OCI-LY1 (cell line): ENCODE measurements at regions not wholly inside any gene's neighbourhood (a gene's known extent, or its start where the extent isn't known, plus 50 kb on each side); places are given as distances from the start of the nearest gene placed in this dataset.
"Not testable (repeated sequence)": the region's sequence is repeated elsewhere in the genome, so short reads cannot be mapped to it uniquely, and the experiment has no call there.

Experiments
- H2AFZ ChIP-seq: fragments of 200-600 bp; sonication (generic), shearing (Covaris generic); 2 replicates; pipeline ENCODE4 v1.6.0; 2014; ENCODE audit warnings: antibody characterized with exemption, mild to moderate bottlenecking, low read length
- H3F3A ChIP-seq: fragments of 200-600 bp; sonication (generic), shearing (Covaris generic); 2 replicates; pipeline ENCODE4 v1.6.0; 2014; ENCODE audit warnings: mild to moderate bottlenecking, antibody characterized with exemption, low read length, moderate library complexity; ENCODE audit not compliant: insufficient read depth
- H3K27ac ChIP-seq: fragments of 200-600 bp; sonication (generic); 2 replicates; pipeline ENCODE4 v1.5.1; 2014; ENCODE audit warnings: low read length, mixed run types, mild to moderate bottlenecking, low read depth; ENCODE audit not compliant: poor library complexity, severe bottlenecking
- H3K27me3 ChIP-seq: fragments of 200-600 bp; sonication (generic); 2 replicates; pipeline ENCODE4 v1.6.0; 2014; ENCODE audit warnings: antibody characterized with exemption, mild to moderate bottlenecking, low read length, moderate library complexity; ENCODE audit not compliant: insufficient read depth
- H3K36me3 ChIP-seq: fragments of 200-600 bp; sonication (generic); 2 replicates; pipeline ENCODE4 v1.6.1; 2014; ENCODE audit warnings: mild to moderate bottlenecking, antibody characterized with exemption, low read length, moderate library complexity, mixed read lengths; ENCODE audit not compliant: insufficient read depth
- H3K4me1 ChIP-seq: fragments of 200-600 bp; sonication (generic); 2 replicates; pipeline ENCODE4 v1.5.1; 2014; ENCODE audit warnings: mild to moderate bottlenecking, low read length, moderate library complexity; ENCODE audit not compliant: insufficient read depth, severe bottlenecking
- H3K4me2 ChIP-seq: fragments of 200-600 bp; sonication (generic), shearing (Covaris generic); 2 replicates; pipeline ENCODE4 v1.6.1; 2014; ENCODE audit warnings: low read length
- H3K4me3 ChIP-seq: fragments of 200-600 bp; sonication (generic); 2 replicates; pipeline ENCODE4 v1.5.1; 2014; ENCODE audit warnings: low read length, low read depth, mild to moderate bottlenecking, mixed read lengths; ENCODE audit not compliant: poor library complexity, severe bottlenecking
- H3K79me2 ChIP-seq: fragments of 200-600 bp; shearing (Covaris generic); 2 replicates; pipeline ENCODE4 v1.6.1; 2016; ENCODE audit warnings: mixed run types, low read length, mixed read lengths; ENCODE audit not compliant: insufficient read depth
- H3K9ac ChIP-seq: fragments of 200-600 bp; sonication (generic), shearing (Covaris generic); 2 replicates; pipeline ENCODE4 v1.6.1; 2014; ENCODE audit warnings: mild to moderate bottlenecking, low read length, mixed read lengths
- H3K9me2 ChIP-seq: fragments of 200-600 bp; sonication (generic), shearing (Covaris generic); 2 replicates; pipeline ENCODE4 v1.6.1; 2014; ENCODE audit warnings: low read depth, mild to moderate bottlenecking, low read length, mixed read lengths
- H3K9me3 ChIP-seq: fragments of 200-600 bp; shearing (Covaris generic); 2 replicates; pipeline ENCODE4 v1.6.1; 2014; ENCODE audit warnings: low read length, mixed read lengths
- H4K20me1 ChIP-seq: fragments of 200-600 bp; sonication (generic), shearing (Covaris generic); 2 replicates; pipeline ENCODE4 v1.6.0; 2016; ENCODE audit warnings: mild to moderate bottlenecking, low read length; ENCODE audit not compliant: insufficient read depth

DNA sequence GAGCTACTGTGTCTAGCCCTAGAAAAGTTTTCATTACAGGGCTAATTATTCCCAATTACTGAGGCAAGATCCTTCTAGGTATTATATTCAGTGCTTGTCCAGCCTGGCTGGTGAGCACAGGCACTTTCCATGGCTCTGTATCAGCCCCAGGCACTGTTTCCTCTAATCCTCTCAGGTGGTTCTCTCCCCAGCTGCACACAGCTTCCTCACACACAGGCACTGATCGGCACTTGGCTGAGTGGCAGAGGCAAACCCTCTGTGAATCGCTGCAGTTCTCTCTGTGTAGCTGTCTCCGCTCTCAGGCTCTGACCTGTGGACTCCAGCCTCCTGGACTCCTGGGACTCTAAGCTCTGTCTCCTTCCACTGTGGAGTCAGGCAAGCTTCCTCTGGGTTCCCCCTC is 318.1 kb downstream of the KLF13 start:
- H3K79me2 ChIP-seq, H3K27ac ChIP-seq, H3K9me2 ChIP-seq, H3K9ac ChIP-seq, H3F3A ChIP-seq, H3K36me3 ChIP-seq, H3K9me3 ChIP-seq, H3K27me3 ChIP-seq, H3K4me3 ChIP-seq, H3K4me1 ChIP-seq, H4K20me1 ChIP-seq, H2AFZ ChIP-seq, H3K4me2 ChIP-seq: not testable (repeated sequence)

- H3K79me2 ChIP-seq, H3K4me1 ChIP-seq, H3K9me2 ChIP-seq, H3K27ac ChIP-seq, H2AFZ ChIP-seq, H3K9ac ChIP-seq, H3F3A ChIP-seq, H3K9me3 ChIP-seq, H3K27me3 ChIP-seq, H3K36me3 ChIP-seq, H3K4me2 ChIP-seq, H3K4me3 ChIP-seq, H4K20me1 ChIP-seq: not testable (repeated sequence)
These were observed 320.7 kb downstream of the KLF13 start for GRCh38 chr15:31647337-31647826.

GRCh38 chr15:31649634-31650033 is 323.0 kb downstream of the KLF13 start:
- not testable (repeated sequence) for H3K27me3 ChIP-seq, H3K36me3 ChIP-seq, H3K27ac ChIP-seq, H3K9me2 ChIP-seq, H4K20me1 ChIP-seq, H2AFZ ChIP-seq, H3K9ac ChIP-seq, H3K4me1 ChIP-seq, H3K79me2 ChIP-seq, H3K4me2 ChIP-seq, H3K4me3 ChIP-seq, H3K9me3 ChIP-seq, H3F3A ChIP-seq

- not testable (repeated sequence) for H4K20me1 ChIP-seq, H3K4me3 ChIP-seq, H3K9me3 ChIP-seq, H3K9ac ChIP-seq, H3K4me2 ChIP-seq, H3F3A ChIP-seq, H3K4me1 ChIP-seq, H2AFZ ChIP-seq, H3K36me3 ChIP-seq, H3K27me3 ChIP-seq, H3K9me2 ChIP-seq, H3K79me2 ChIP-seq, H3K27ac ChIP-seq
These were observed 323.5 kb downstream of the KLF13 start for GRCh38 chr15:31650055-31650701.

DNA sequence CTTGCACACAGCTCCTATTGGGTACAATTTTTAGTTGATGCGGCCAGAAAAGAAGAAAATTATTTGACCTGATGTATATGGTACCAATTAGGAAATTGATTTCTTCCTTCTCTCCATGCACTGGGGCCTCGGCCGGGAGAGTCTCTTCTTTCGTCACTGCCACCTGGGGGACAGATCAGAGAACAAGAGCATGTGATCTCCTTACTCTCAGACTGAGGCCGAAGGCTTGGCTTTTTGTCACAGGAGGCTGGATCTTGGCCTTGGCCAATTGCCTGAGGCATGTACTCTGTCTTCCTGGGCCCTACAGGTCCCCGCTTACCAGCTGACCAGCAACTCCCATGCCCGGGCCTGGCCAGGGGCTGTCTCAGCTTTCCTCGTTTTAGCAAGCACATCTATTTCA is 330.3 kb downstream of the KLF13 start:
- H3K27me3 ChIP-seq, H3K9me3 ChIP-seq, H3K36me3 ChIP-seq, H4K20me1 ChIP-seq, H3K9me2 ChIP-seq, H2AFZ ChIP-seq, H3K4me3 ChIP-seq, H3K27ac ChIP-seq, H3F3A ChIP-seq, H3K79me2 ChIP-seq, H3K4me2 ChIP-seq, H3K4me1 ChIP-seq, H3K9ac ChIP-seq: not testable (repeated sequence)
